Caco-2 (cell line): ENCODE measurements at regions not wholly inside any gene's neighbourhood (a gene's known extent, or its start where the extent isn't known, plus 50 kb on each side); places are given as distances from the start of the nearest gene placed in this dataset.

Experiments used
- BruUV-seq: library from RNA; stranded (reverse); fragments of 400-500 nt; replicated peaks from 2 replicates; lab custom pipeline; 2021; lab: Mats Ljungman, UMichigan
- CTCF ChIA-PET: fragments of 300-600 bp; sonication (Branson Sonifier 250); formaldehyde crosslinking; loops from one replicate; lab custom pipeline; 2022; ENCODE audit warnings: antibody characterized with exemption; lab: Charles Lee
- POLR2A ChIA-PET: fragments of 300-600 bp; sonication (Branson Sonifier 250); formaldehyde crosslinking; loops from one replicate; lab custom pipeline; 2022; ENCODE audit warnings: antibody characterized with exemption; lab: Charles Lee
- DNase-seq, 2 experiments: peaks; one replicate each; pipeline versions ENCODE4 v3.0.0 to v3.0.0-alpha.2; 2020 to 2022
- H3K27me3 ChIP-seq: replicated peaks from 2 replicates; pipeline ENCODE4 v1.6.0; 2011; ENCODE audit warnings: low read length; ENCODE audit not compliant: control insufficient read depth, insufficient read depth
- H3K36me3 ChIP-seq: 2 replicates; pipeline ENCODE4 v1.5.1; 2011; ENCODE audit warnings: low read length; ENCODE audit not compliant: control insufficient read depth, insufficient read depth
- H3K4me1 ChIP-seq: fragments of 250-450 bp; sonication (Bioruptor Pico); 2 replicates; pipeline ENCODE4 v1.5.1; 2020; ENCODE audit warnings: mild to moderate bottlenecking
- H3K4me3 ChIP-seq: 2 replicates; pipeline ENCODE4 v1.5.1; 2011; ENCODE audit warnings: low read depth, mild to moderate bottlenecking, control low read depth, low read length
- H3K9me3 ChIP-seq: fragments of 250-450 bp; sonication (Bioruptor Pico); 2 replicates; pipeline ENCODE4 v1.5.1; 2020; ENCODE audit warnings: mild to moderate bottlenecking, moderate library complexity
- H3K27ac Mint-ChIP-seq: one replicate; pipeline ENCODE4 v1.8.0; 2022; ENCODE audit warnings: mixed read lengths; ENCODE audit not compliant: unreplicated experiment
- H3K27me3 Mint-ChIP-seq: one replicate; pipeline ENCODE4 v1.8.0; 2022; ENCODE audit warnings: mixed read lengths; ENCODE audit not compliant: insufficient read depth, unreplicated experiment
- H3K36me3 Mint-ChIP-seq: one replicate; pipeline ENCODE4 v1.8.0; 2022; ENCODE audit warnings: mild to moderate bottlenecking, mixed read lengths; ENCODE audit not compliant: insufficient read depth, unreplicated experiment
- H3K4me1 Mint-ChIP-seq: one replicate; pipeline ENCODE4 v1.8.0; 2022; ENCODE audit warnings: low read depth, mixed read lengths; ENCODE audit not compliant: unreplicated experiment
- H3K4me3 Mint-ChIP-seq: one replicate; pipeline ENCODE4 v1.8.0; 2022; ENCODE audit warnings: mild to moderate bottlenecking, moderate library complexity, mixed read lengths; ENCODE audit not compliant: unreplicated experiment
- H3K9me3 Mint-ChIP-seq: one replicate; pipeline ENCODE4 v1.8.0; 2022; ENCODE audit warnings: mixed read lengths; ENCODE audit not compliant: unreplicated experiment
- CTCF ChIP-seq, 2 experiments: fragments of 200-600 bp in 1 of 2; IDR thresholded peaks; 1 replicate in 1 of 2; 2 replicates in 1 of 2; pipeline versions ENCODE4 v1.5.1 to v1.8.0; 2011 to 2022; ENCODE audit warnings: antibody characterized with exemption in 1 of 2, control low read depth in 1 of 2, inconsistent platforms in 1 of 2, low read depth in 1 of 2, low read length in 1 of 2, mild to moderate bottlenecking in 1 of 2, moderate library complexity in 1 of 2; ENCODE audit not compliant: insufficient read depth in 1 of 2, severe bottlenecking in 1 of 2, unreplicated experiment in 1 of 2
- intact Hi-C: fragments of 100-400 bp; cut with micrococcal nuclease; formaldehyde crosslinking; loops from one replicate; pipeline ENCODE4 v1.10.0; 2022; ENCODE audit not compliant: unreplicated experiment

GRCh38 chr10:30789806-30790205 is 160.3 kb upstream of the LYZL2 start:
- Mint-ChIP-seq H3K4me1 (no peaks in the 10 kb centered on the region), H3K9me3 (no peaks in the 10 kb centered on the region), H3K36me3 (no peaks in the 10 kb centered on the region), H3K27ac (no peak overlapping the region), H3K27me3 (peaks cover 17% of the 10 kb centered on the region), H3K4me3 (no peak overlapping the region)
- POLR2A ChIA-PET, result no interaction called here
- intact Hi-C loops, result loop anchor here (10.0 kb wide), 2 partner anchors 245 to 275 kb away; partner anchors contain the start of gene ZNF438
- Histone ChIP-seq H3K36me3 (no peaks in the 10 kb centered on the region), H3K4me3 (no peak overlapping the region), H3K27me3 (no peaks in the 10 kb centered on the region; the same call in 1 of the 2 replicates), H3K4me1 (no peaks in the 10 kb centered on the region), H3K9me3 (no peaks in the 10 kb centered on the region)
- BruUV-seq, result no TSS peak
- TF ChIP-seq CTCF (IDR thresholded peaks at IDR 0.05; ENCODE audit: insufficient read depth in 1 of 2, low read depth in 1 of 2, low read length in 1 of 2, severe bottlenecking in 1 of 2, unreplicated experiment in 1 of 2), result no peak
- CTCF ChIA-PET, result no interaction called here
- DNase-seq, result no peak

- H3K4me3 ChIP-seq, result no peak overlapping the region
- CTCF ChIA-PET, result no interaction called here
- no TSS peak for BruUV-seq
- Mint-ChIP-seq H3K27me3 (peaks cover 22% of the 10 kb centered on the region), H3K27ac (no peak overlapping the region), H3K4me1 (no peaks in the 10 kb centered on the region), H3K36me3 (no peaks in the 10 kb centered on the region), H3K9me3 (no peaks in the 10 kb centered on the region), H3K4me3 (no peak overlapping the region)
- H3K4me1 ChIP-seq, result no peaks in the 10 kb centered on the region
- no peak for TF ChIP-seq CTCF (IDR thresholded peaks at IDR 0.05; ENCODE audit: insufficient read depth in 1 of 2, low read depth in 1 of 2, low read length in 1 of 2, severe bottlenecking in 1 of 2, unreplicated experiment in 1 of 2)
- no peak for DNase-seq
- no peaks in the 10 kb centered on the region for H3K36me3 ChIP-seq
- intact Hi-C loops, result loop anchor here (10.0 kb wide), 2 partner anchors 246 to 276 kb away; partner anchors contain the start of gene ZNF438
- H3K27me3 ChIP-seq, result peaks cover 1% of the 10 kb centered on the region; the same call in 1 of the 2 replicates
- POLR2A ChIA-PET, result no interaction called here
- no peaks in the 10 kb centered on the region for H3K9me3 ChIP-seq
These were observed 158.8 kb upstream of the LYZL2 start for GRCh38 chr10:30788307-30788706.

GRCh38 chr10:30786906-30787305 is 157.4 kb upstream of the LYZL2 start:
- peaks cover 16% of the 10 kb centered on the region for H3K27me3 Mint-ChIP-seq
- POLR2A ChIA-PET, result no interaction called here

More at GRCh38 chr10:30786906-30787305, 157.4 kb upstream of the LYZL2 start:
- intact Hi-C loops, result loop anchor here (10.0 kb wide), 2 partner anchors 248 to 278 kb away; partner anchors contain the start of gene ZNF438
- Mint-ChIP-seq H3K27ac (no peak overlapping the region), H3K4me3 (no peak overlapping the region), H3K4me1 (no peaks in the 10 kb centered on the region), H3K9me3 (no peaks in the 10 kb centered on the region), H3K36me3 (no peaks in the 10 kb centered on the region)
- CTCF ChIA-PET, result no interaction called here
- H3K36me3 ChIP-seq, result no peaks in the 10 kb centered on the region
- peaks cover 1% of the 10 kb centered on the region; the same call in 1 of the 2 replicates for H3K27me3 ChIP-seq
- BruUV-seq, result no TSS peak
- no peak overlapping the region for H3K4me3 ChIP-seq
- H3K9me3 ChIP-seq, result no peaks in the 10 kb centered on the region
- no peak for TF ChIP-seq CTCF (IDR thresholded peaks at IDR 0.05; ENCODE audit: insufficient read depth in 1 of 2, low read depth in 1 of 2, low read length in 1 of 2, severe bottlenecking in 1 of 2, unreplicated experiment in 1 of 2)
- no peaks in the 10 kb centered on the region for H3K4me1 ChIP-seq
- DNase-seq, result no peak
